GM23338 (cell line): ENCODE measurements at regions not wholly inside any gene's neighbourhood (a gene's known extent, or its start where the extent isn't known, plus 50 kb on each side); places are given as distances from the start of the nearest gene placed in this dataset.

Source experiments
- ATAC-seq: fragments of 200-7000 bp; cut with Tn5 transposase; 3 replicates; pipeline ENCODE4 v1.9.1; 2020
- DNase-seq: peaks from one replicate; pipeline ENCODE4 v3.0.0-alpha.2; 2015; ENCODE audit warnings: low spot score
- H2AFZ ChIP-seq: fragments of 200-600 bp; sonication (generic); 2 replicates; pipeline ENCODE4 v1.8.0; 2016; ENCODE audit warnings: antibody characterized with exemption, mild to moderate bottlenecking, moderate library complexity
- H3F3A ChIP-seq: fragments of 200-600 bp; sonication (generic); replicated peaks from 2 replicates; pipeline ENCODE4 v1.8.0; 2017; ENCODE audit warnings: antibody characterized with exemption, mixed run types, low read depth
- H3K27ac ChIP-seq: fragments of 200-600 bp; sonication (generic); 2 replicates; pipeline ENCODE4 v1.6.1; 2016; ENCODE audit warnings: low read depth
- H3K27me3 ChIP-seq: fragments of 200-600 bp; sonication (generic); 2 replicates; pipeline ENCODE4 v1.8.0; 2016; ENCODE audit warnings: mild to moderate bottlenecking, mixed run types, moderate library complexity; ENCODE audit not compliant: insufficient read depth
- H3K36me3 ChIP-seq: fragments of 200-600 bp; sonication (generic); 2 replicates; pipeline ENCODE4 v1.8.0; 2016; ENCODE audit warnings: mild to moderate bottlenecking; ENCODE audit not compliant: insufficient read depth
- H3K4me1 ChIP-seq: fragments of 200-600 bp; sonication (generic); 2 replicates; pipeline ENCODE4 v1.8.0; 2016; ENCODE audit warnings: mild to moderate bottlenecking, moderate library complexity; ENCODE audit not compliant: insufficient read depth
- H3K4me2 ChIP-seq: fragments of 200-600 bp; sonication (generic); 2 replicates; pipeline ENCODE4 v1.7.1; 2017; ENCODE audit warnings: mixed run types
- H3K4me3 ChIP-seq: fragments of 200-600 bp; sonication (generic); 2 replicates; pipeline ENCODE4 v1.6.1; 2016; ENCODE audit warnings: mixed run types
- H3K79me2 ChIP-seq: fragments of 200-600 bp; sonication (generic); replicated peaks from 2 replicates; pipeline ENCODE4 v1.8.0; 2017; ENCODE audit warnings: mild to moderate bottlenecking; ENCODE audit not compliant: insufficient read depth
- H3K9me2 ChIP-seq: fragments of 200-600 bp; sonication (generic); 2 replicates; pipeline ENCODE4 v1.8.0; 2017; ENCODE audit not compliant: insufficient read depth
- H4K20me1 ChIP-seq: fragments of 200-600 bp; sonication (generic); replicated peaks from 2 replicates; pipeline ENCODE4 v1.8.0; 2017; ENCODE audit warnings: mild to moderate bottlenecking; ENCODE audit not compliant: insufficient read depth
- H3K27ac Mint-ChIP-seq: 2 replicates; pipeline ENCODE4 v1.8.0; 2020; ENCODE audit warnings: inconsistent platforms, mild to moderate bottlenecking, moderate library complexity, mixed read lengths
- H3K27me3 Mint-ChIP-seq: 3 replicates; pipeline ENCODE4 v1.8.0; 2022; ENCODE audit warnings: low read depth, mild to moderate bottlenecking, moderate library complexity, mixed read lengths, inconsistent platforms; ENCODE audit not compliant: insufficient read depth, poor library complexity
- H3K36me3 Mint-ChIP-seq: 3 replicates; pipeline ENCODE4 v1.8.0; 2021; ENCODE audit warnings: low read depth, mild to moderate bottlenecking, inconsistent platforms, moderate library complexity, mixed read lengths
- H3K4me1 Mint-ChIP-seq: 3 replicates; pipeline ENCODE4 v1.8.0; 2020; ENCODE audit warnings: mild to moderate bottlenecking, inconsistent platforms, mixed read lengths
- H3K4me3 Mint-ChIP-seq: 3 replicates; pipeline ENCODE4 v1.8.0; 2021; ENCODE audit warnings: moderate library complexity, mild to moderate bottlenecking, inconsistent platforms, mixed read lengths
- H3K9me3 Mint-ChIP-seq: 3 replicates; pipeline ENCODE4 v1.8.0; 2020; ENCODE audit warnings: moderate library complexity, mild to moderate bottlenecking, inconsistent platforms, mixed read lengths
- CREB1 ChIP-seq: fragments of 250-450 bp; sonication (Bioruptor Pico); IDR thresholded peaks from 2 replicates; pipeline ENCODE4 v1.5.0; 2020; ENCODE audit warnings: low read depth, mild to moderate bottlenecking, moderate library complexity
- ETS1 ChIP-seq: IDR thresholded peaks from 2 replicates; pipeline ENCODE4 v1.6.1; 2016; ENCODE audit warnings: antibody characterized with exemption
- EZH2phosphoT487 ChIP-seq: fragments of 200-600 bp; sonication (generic); IDR thresholded peaks from one replicate; pipeline ENCODE4 v1.8.1; 2018; ENCODE audit warnings: antibody characterized with exemption; ENCODE audit not compliant: unreplicated experiment
- JUNB ChIP-seq: IDR thresholded peaks from one replicate; pipeline ENCODE4 v1.6.1; 2016; ENCODE audit warnings: antibody characterized with exemption; ENCODE audit not compliant: unreplicated experiment
- NANOG ChIP-seq: IDR thresholded peaks from 2 replicates; pipeline ENCODE4 v1.6.1; 2016; ENCODE audit warnings: antibody characterized with exemption, borderline replicate concordance
- POLR2AphosphoS5 ChIP-seq: IDR thresholded peaks from 2 replicates; pipeline ENCODE4 v1.6.1; 2016; ENCODE audit warnings: antibody characterized with exemption, low read depth
- STAT1 ChIP-seq: IDR thresholded peaks from one replicate; pipeline ENCODE4 v1.6.1; 2016; ENCODE audit warnings: antibody characterized with exemption; ENCODE audit not compliant: unreplicated experiment
- ZNF114 ChIP-seq: fragments of 250-450 bp; sonication (Bioruptor Pico); IDR thresholded peaks from 2 replicates; pipeline ENCODE4 v1.5.0; 2020; ENCODE audit warnings: mild to moderate bottlenecking, moderate library complexity
- ZNF331 ChIP-seq: fragments of 250-450 bp; sonication (Bioruptor Pico); IDR thresholded peaks from 2 replicates; pipeline ENCODE4 v1.5.0; 2020; ENCODE audit warnings: low read depth, mild to moderate bottlenecking, moderate library complexity
- ZNF462 ChIP-seq: fragments of 250-450 bp; sonication (Bioruptor Pico); IDR thresholded peaks from 2 replicates; pipeline ENCODE4 v1.5.0; 2020; ENCODE audit warnings: mild to moderate bottlenecking, moderate library complexity

- TF ChIP-seq ZNF462 (CRISPR knock-in tag), result no peak
- no peak for TF ChIP-seq ZNF331
- TF ChIP-seq NANOG, result no peak
- TF ChIP-seq CREB1, result no peak
- TF ChIP-seq EZH2phosphoT487, result no peak
- TF ChIP-seq POLR2AphosphoS5, result no peak
- no peak for TF ChIP-seq STAT1
Observed at GRCh38 chr3:22399566-22399965, 648.6 kb upstream of the ZNF385D start (continued).

GRCh38 chr3:22401499-22401898, 650.5 kb upstream of the ZNF385D start:
- Histone ChIP-seq H3K79me2 (no peaks in the 10 kb centered on the region), H3K27me3 (no peaks in the 10 kb centered on the region), H4K20me1 (no peaks in the 10 kb centered on the region), H3K4me2 (no peak overlapping the region), H3K4me1 (no peaks in the 10 kb centered on the region), H3K27ac (no peak overlapping the region), H3K4me3 (no peak overlapping the region), H3F3A (no peaks in the 10 kb centered on the region), H3K36me3 (no peaks in the 10 kb centered on the region), H3K9me2 (no peaks in the 10 kb centered on the region), H2AFZ (no peak overlapping the region)
- Mint-ChIP-seq H3K27me3 (no peaks in the 10 kb centered on the region), H3K27ac (0 out of 2 replicates have a peak overlapping the region, but pooled peaks have one; percentile 63), H3K4me3 (no peak overlapping the region), H3K36me3 (no peaks in the 10 kb centered on the region), H3K4me1 (no peaks in the 10 kb centered on the region), H3K9me3 (no peaks in the 10 kb centered on the region)
- no peak for DNase-seq
- no peak for ATAC-seq
- TF ChIP-seq ZNF114 (CRISPR knock-in tag) (no peak), POLR2AphosphoS5 (no peak), ETS1 (no peak), EZH2phosphoT487 (no peak), JUNB (no peak), ZNF462 (CRISPR knock-in tag) (no peak), NANOG (no peak)
